ENCODE measurements at regions not wholly inside any gene's neighbourhood (a gene's known extent, or its start where the extent isn't known, plus 50 kb on each side); places are given as distances from the start of the nearest gene placed in this dataset.

GRCh38 chr4:136810626-136811025, 721.7 kb downstream of the PCDH18 start:
- no peaks in the 10 kb centered on the region for H3K9me3 ChIP-seq (ENCODE audit: control insufficient read depth, insufficient read depth, low read depth, low read length)
- no peak overlapping the region for H3K27ac ChIP-seq (ENCODE audit: low read length)
- ChIA-PET POLR2A (no interaction called here), CTCF (no interaction called here)
- DNase-seq (ENCODE audit: low read depth, low spot score) (no peak), ATAC-seq (no peak)
- intact Hi-C loops (cut with micrococcal nuclease; ENCODE audit: unreplicated experiment) (no loop called here), in situ Hi-C loops (cut with HindIII; ENCODE audit: low pct_unique_long_range_greater_than_20kb, low sequenced_read_pairs) (no loop called here)
- no peaks in the 10 kb centered on the region for H3K27me3 ChIP-seq (ENCODE audit: control insufficient read depth, insufficient read depth, low read length)
- no peak for TF ChIP-seq CTCF (IDR thresholded peaks at IDR 0.05)
- no peak for TF ChIP-seq TCF7L2 (IDR thresholded peaks at IDR 0.05; ENCODE audit: low read depth, low read length)
- no peak for TF ChIP-seq REST (IDR thresholded peaks at IDR 0.05; ENCODE audit: insufficient read depth in 1 of 2, low read depth in 2 of 2, low read length in 1 of 2)
- no peak for TF ChIP-seq SIN3A (IDR thresholded peaks at IDR 0.05; ENCODE audit: borderline replicate concordance, insufficient read depth, low read depth, low read length)
- TF ChIP-seq POLR2AphosphoS5 (IDR thresholded peaks at IDR 0.05; ENCODE audit: low read depth, low read length): no peak
- BruUV-seq (replicated peaks): no TSS peak
- H3K4me3 ChIP-seq (ENCODE audit: low read depth in 2 of 2, low read length in 2 of 2): no peak overlapping the region
- H3K4me1 ChIP-seq (ENCODE audit: control insufficient read depth, insufficient read depth, low read length): no peaks in the 10 kb centered on the region
- H3K36me3 ChIP-seq (ENCODE audit: control insufficient read depth, insufficient read depth, low read length): no peaks in the 10 kb centered on the region

GRCh38 chr4:136806844-136807243, 725.5 kb downstream of the PCDH18 start:
- TF ChIP-seq REST (IDR thresholded peaks at IDR 0.05; ENCODE audit: insufficient read depth in 1 of 2, low read depth in 2 of 2, low read length in 1 of 2): no peak
- TF ChIP-seq CTCF (IDR thresholded peaks at IDR 0.05): no peak
- TF ChIP-seq TCF7L2 (IDR thresholded peaks at IDR 0.05; ENCODE audit: low read depth, low read length): no peak
- no peak for TF ChIP-seq POLR2AphosphoS5 (IDR thresholded peaks at IDR 0.05; ENCODE audit: low read depth, low read length)
- no peak for TF ChIP-seq SIN3A (IDR thresholded peaks at IDR 0.05; ENCODE audit: borderline replicate concordance, insufficient read depth, low read depth, low read length)

More at GRCh38 chr4:136806844-136807243, 725.5 kb downstream of the PCDH18 start:
- no peaks in the 10 kb centered on the region for H3K9me3 ChIP-seq (ENCODE audit: control insufficient read depth, insufficient read depth, low read depth, low read length)
- H3K27me3 ChIP-seq (ENCODE audit: control insufficient read depth, insufficient read depth, low read length): no peaks in the 10 kb centered on the region
- ChIA-PET POLR2A (no interaction called here), CTCF (no interaction called here)
- intact Hi-C loops (cut with micrococcal nuclease; ENCODE audit: unreplicated experiment): no loop called here
- in situ Hi-C loops (cut with HindIII; ENCODE audit: low pct_unique_long_range_greater_than_20kb, low sequenced_read_pairs): no loop called here
- H3K4me3 ChIP-seq (ENCODE audit: low read depth in 2 of 2, low read length in 2 of 2): no peak overlapping the region
- no peak for ATAC-seq
- BruUV-seq (replicated peaks): no TSS peak
- no peaks in the 10 kb centered on the region for H3K4me1 ChIP-seq (ENCODE audit: control insufficient read depth, insufficient read depth, low read length)
- DNase-seq (ENCODE audit: low read depth, low spot score): no peak
- no peak overlapping the region for H3K27ac ChIP-seq (ENCODE audit: low read length)
- H3K36me3 ChIP-seq (ENCODE audit: control insufficient read depth, insufficient read depth, low read length): no peaks in the 10 kb centered on the region

Measured in Panc1 (cell line).